ENCODE measurements at regions not wholly inside any gene's neighbourhood (a gene's known extent, or its start where the extent isn't known, plus 50 kb on each side); places are given as distances from the start of the nearest gene placed in this dataset.

DNA sequence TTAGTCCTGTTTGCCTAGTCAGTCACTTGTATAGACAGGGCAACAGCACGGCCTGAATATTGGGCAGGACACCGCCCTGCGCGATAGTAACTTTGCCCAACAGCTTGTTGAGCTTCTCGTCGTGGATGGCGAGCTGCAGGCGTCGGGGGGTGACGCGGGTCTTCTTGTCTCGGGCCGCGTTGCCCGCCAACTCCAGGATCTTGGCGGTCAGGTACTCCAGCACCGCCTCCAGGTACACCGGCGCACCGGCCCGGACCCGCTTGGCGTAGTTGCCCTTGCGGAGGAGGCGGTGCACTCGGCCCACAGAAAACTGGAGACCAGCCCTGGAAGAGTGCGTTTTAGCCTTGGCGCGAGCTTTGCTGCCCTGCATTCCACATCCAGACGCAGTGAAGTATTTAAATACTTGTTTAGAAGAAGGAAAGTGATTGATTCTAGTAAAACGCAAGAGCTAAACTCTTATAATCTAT, 92.8 kb upstream of the BTN3A2 start:
- peak; percentile 64 for DNase-seq
- intact Hi-C loops (cut with micrococcal nuclease), result loop anchor here (5.0 kb wide), 3 partner anchors 40 to 75 kb away; a partner anchor contains a TSS
- H3K27me3 Mint-ChIP-seq, result no peaks in the 10 kb centered on the region
- ATAC-seq, result peak; percentile 12
- no peak overlapping the region for H3K27ac Mint-ChIP-seq
- no peaks in the 10 kb centered on the region for H3K9me3 Mint-ChIP-seq
- ChIA-PET POLR2A (interaction anchor here (0.7 to 11.2 kb wide), 31 partner anchors 11 to 1600 kb away, joined by 3 to 242 read pairs (median 10); partner anchors contain the start of gene HMGN4), CTCF (interaction anchor here (1.1 to 5.2 kb wide), 4 partner anchors 13 to 98 kb away, joined by 4 to 22 read pairs (median 6); a partner anchor contains a TSS)
- peaks cover 2% of the 10 kb centered on the region for H3K36me3 Mint-ChIP-seq (ENCODE audit: low read depth)
- TF ChIP-seq, protein P1, sequence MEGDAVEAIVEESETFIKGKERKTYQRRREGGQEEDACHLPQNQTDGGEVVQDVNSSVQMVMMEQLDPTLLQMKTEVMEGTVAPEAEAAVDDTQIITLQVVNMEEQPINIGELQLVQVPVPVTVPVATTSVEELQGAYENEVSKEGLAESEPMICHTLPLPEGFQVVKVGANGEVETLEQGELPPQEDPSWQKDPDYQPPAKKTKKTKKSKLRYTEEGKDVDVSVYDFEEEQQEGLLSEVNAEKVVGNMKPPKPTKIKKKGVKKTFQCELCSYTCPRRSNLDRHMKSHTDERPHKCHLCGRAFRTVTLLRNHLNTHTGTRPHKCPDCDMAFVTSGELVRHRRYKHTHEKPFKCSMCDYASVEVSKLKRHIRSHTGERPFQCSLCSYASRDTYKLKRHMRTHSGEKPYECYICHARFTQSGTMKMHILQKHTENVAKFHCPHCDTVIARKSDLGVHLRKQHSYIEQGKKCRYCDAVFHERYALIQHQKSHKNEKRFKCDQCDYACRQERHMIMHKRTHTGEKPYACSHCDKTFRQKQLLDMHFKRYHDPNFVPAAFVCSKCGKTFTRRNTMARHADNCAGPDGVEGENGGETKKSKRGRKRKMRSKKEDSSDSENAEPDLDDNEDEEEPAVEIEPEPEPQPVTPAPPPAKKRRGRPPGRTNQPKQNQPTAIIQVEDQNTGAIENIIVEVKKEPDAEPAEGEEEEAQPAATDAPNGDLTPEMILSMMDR (IDR thresholded peaks at IDR 0.05), result no peak
- H3K4me1 Mint-ChIP-seq (ENCODE audit: low read depth), result peaks cover 20% of the 10 kb centered on the region
- H3K4me3 Mint-ChIP-seq, result no peak overlapping the region

DNA sequence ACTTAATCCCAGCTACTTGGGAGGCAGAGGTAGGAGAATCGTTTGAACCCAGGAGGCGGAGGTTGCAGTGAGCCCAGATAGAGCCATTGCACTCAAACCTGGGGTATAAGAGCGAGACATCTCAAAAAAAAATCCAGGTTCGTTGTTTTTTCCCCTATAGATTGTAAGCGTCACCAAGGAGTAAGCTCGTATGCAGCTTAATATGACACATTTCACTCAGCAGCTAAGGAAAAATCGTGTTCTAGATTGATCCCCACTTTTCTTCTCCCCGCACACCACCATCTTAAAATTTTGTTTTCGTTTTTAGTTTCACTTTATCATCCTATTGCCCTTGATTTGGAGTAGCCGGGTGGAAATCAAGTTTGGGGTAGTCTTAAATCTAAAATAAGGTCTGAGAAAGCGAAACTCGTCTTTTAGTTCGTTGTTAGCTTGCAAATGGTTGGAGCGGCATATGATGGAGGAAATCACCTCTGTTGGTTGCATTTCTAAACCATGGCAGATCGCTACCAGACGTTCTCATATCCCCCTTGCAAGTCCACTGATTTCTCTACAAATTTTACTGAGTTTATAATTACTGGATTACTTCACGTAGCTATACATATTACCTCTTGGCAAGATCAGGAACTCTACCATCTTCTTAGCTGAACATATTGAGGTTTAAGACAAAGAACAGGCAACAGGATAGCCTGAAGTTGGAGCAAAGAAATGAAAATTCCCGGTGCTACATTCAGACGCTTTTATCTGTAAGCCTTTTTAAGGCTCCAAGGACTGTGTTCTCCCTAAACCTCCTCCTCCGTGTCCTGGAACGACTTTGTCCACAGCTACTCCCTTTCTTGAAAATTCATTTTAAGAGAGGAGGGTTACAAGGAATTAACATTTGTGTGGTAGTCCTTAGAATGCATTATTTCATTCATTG, 91.1 kb upstream of the BTN3A2 start:
- TF ChIP-seq, protein P1 (IDR thresholded peaks at IDR 0.05), result no peak
- Mint-ChIP-seq H3K27me3 (no peaks in the 10 kb centered on the region), H3K4me1 (ENCODE audit: low read depth) (peaks cover 18% of the 10 kb centered on the region), H3K9me3 (no peaks in the 10 kb centered on the region), H3K27ac (no peak overlapping the region), H3K4me3 (no peak overlapping the region), H3K36me3 (ENCODE audit: low read depth) (peaks cover 2% of the 10 kb centered on the region)
- ChIA-PET CTCF (interaction anchor here (1.1 to 5.2 kb wide), 7 partner anchors 11 to 89 kb away, joined by 3 to 22 read pairs (median 4); a partner anchor contains a TSS), POLR2A (interaction anchor here (0.6 to 11.2 kb wide), 32 partner anchors 10 to 1619 kb away, joined by 3 to 242 read pairs (median 6); partner anchors contain the start of gene HMGN4)
- ATAC-seq (peak; percentile 5), DNase-seq (peak; percentile 35)
- intact Hi-C loops (cut with micrococcal nuclease), result loop anchor here (1.0 to 5.0 kb wide), 4 partner anchors 11 to 77 kb away; a partner anchor contains a TSS

DNA sequence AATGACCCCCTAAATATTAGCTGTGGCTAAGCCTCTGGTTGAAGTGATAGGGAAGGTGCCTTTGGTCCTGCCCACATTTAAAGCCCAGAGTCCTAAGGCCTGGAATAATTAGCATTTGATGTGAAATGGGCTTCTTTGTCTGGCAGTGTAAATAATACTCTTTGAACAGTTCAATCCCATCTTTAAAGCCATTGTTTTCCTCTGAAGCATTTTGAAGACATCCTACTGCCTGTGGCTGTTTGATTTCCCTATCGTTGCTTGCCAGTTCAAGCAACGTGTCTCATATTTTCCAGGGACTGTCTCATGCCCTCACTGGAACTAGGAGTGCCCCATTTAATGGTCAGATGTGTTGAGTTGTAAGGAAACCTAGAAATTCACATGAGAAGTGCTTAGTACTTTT, 89.3 kb upstream of the BTN3A2 start:
- DNase-seq (no peak), ATAC-seq (no peak)
- intact Hi-C loops (cut with micrococcal nuclease), result no loop called here
- Mint-ChIP-seq H3K36me3 (ENCODE audit: low read depth) (peaks cover 2% of the 10 kb centered on the region), H3K9me3 (no peaks in the 10 kb centered on the region), H3K27me3 (no peaks in the 10 kb centered on the region), H3K4me1 (ENCODE audit: low read depth) (peaks cover 6% of the 10 kb centered on the region), H3K4me3 (no peak overlapping the region), H3K27ac (no peak overlapping the region)
- POLR2A ChIA-PET, result interaction anchor here (0.7 to 11.2 kb wide), 12 partner anchors 8 to 153 kb away, joined by 3 to 242 read pairs (median 4); a partner anchor contains a TSS
- CTCF ChIA-PET, result interaction anchor here (5.2 kb wide), 1 partner anchor 9 kb away, joined by 22 read pairs; a partner anchor contains a TSS
- TF ChIP-seq, protein P1 (IDR thresholded peaks at IDR 0.05), result no peak

DNA sequence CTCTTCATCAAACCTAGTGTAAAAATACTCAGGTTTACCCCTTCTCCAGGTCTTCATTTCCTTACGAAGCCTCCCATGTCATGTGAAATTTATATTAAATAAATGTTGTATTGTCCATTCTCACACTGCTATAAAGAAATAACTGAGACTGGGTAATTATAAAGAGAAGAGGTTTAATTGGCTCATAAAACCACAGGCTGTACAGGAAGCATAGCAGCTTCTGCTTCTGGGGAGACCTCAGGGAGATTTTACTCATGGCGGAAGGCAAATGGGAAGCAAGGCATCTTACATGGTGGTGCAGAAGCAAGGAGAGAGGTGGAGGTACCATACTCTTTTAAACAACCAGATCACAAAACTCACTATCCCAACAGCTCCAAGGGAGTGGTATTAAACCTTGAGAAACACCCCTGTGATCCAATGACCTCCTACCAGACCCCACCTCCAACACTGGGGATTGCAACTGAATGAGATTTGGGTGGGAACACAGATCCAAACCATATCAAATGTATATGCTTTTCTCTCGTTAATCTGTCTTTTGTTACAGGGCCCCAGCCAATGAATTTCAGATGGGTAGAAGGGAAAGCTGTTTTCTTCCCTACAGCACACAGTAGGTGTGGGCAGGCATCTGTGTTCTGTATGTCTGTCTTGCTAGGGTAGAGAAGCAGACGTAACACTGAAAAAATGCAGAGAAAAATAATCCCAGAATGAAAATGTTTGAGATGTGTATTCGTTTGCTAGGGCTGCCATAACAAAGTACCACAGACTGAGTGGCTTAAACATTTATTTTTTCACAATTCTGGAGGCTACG, 88.0 kb upstream of the BTN3A2 start:
- no peak for ATAC-seq
- Mint-ChIP-seq H3K9me3 (no peaks in the 10 kb centered on the region), H3K4me3 (no peak overlapping the region), H3K36me3 (ENCODE audit: low read depth) (no peaks in the 10 kb centered on the region), H3K27ac (no peak overlapping the region), H3K27me3 (no peaks in the 10 kb centered on the region), H3K4me1 (ENCODE audit: low read depth) (peaks cover 5% of the 10 kb centered on the region)
- no peak for DNase-seq
- CTCF ChIA-PET, result interaction anchor here (1.2 to 5.2 kb wide), 3 partner anchors 8 to 101 kb away, joined by 3 to 22 read pairs (median 4); a partner anchor contains a TSS
- POLR2A ChIA-PET, result interaction anchor here (1.4 to 7.6 kb wide), 3 partner anchors 7 to 119 kb away, joined by 4 to 242 read pairs (median 10); a partner anchor contains a TSS
- intact Hi-C loops (cut with micrococcal nuclease), result no loop called here
- TF ChIP-seq, protein P1 (IDR thresholded peaks at IDR 0.05), result no peak

Measured in activated CD8-positive, alpha-beta T cell treated with anti-CD3 and anti-CD28 coated beads for 36 hours (primary cell).